ENCODE measurements at regions not wholly inside any gene's neighbourhood (a gene's known extent, or its start where the extent isn't known, plus 50 kb on each side); places are given as distances from the start of the nearest gene placed in this dataset.

GRCh38 chr7:25503306-25503705, 275.0 kb upstream of the NPVF start:
- no peak for DNase-seq (ENCODE audit: low read depth in 2 of 2)

- DNase-seq (ENCODE audit: low read depth in 2 of 2): no peak
Observed at GRCh38 chr7:25512061-25512687, 283.9 kb upstream of the NPVF start.

GRCh38 chr7:25515633-25516275, 287.5 kb upstream of the NPVF start:
- no peak for DNase-seq (ENCODE audit: low read depth in 2 of 2)

GRCh38 chr7:25517906-25518305, 289.6 kb upstream of the NPVF start:
- DNase-seq (ENCODE audit: low read depth in 2 of 2): no peak

GRCh38 chr7:25520017-25520416, 291.7 kb upstream of the NPVF start:
- no peak for DNase-seq (ENCODE audit: low read depth in 2 of 2)

- no peak for DNase-seq (ENCODE audit: low read depth in 2 of 2)
Observed at GRCh38 chr7:25520516-25520915, 292.2 kb upstream of the NPVF start.

GRCh38 chr7:25521236-25521635, 292.9 kb upstream of the NPVF start:
- DNase-seq (ENCODE audit: low read depth in 2 of 2): no peak

GRCh38 chr7:25522727-25523126, 294.4 kb upstream of the NPVF start:
- no peak for DNase-seq (ENCODE audit: low read depth in 2 of 2)

GRCh38 chr7:25527665-25528170, 299.4 kb upstream of the NPVF start:
- no peak for DNase-seq (ENCODE audit: low read depth in 2 of 2)

- DNase-seq (ENCODE audit: low read depth in 2 of 2): no peak
Observed at GRCh38 chr7:25529320-25529719, 301.0 kb upstream of the NPVF start.

GRCh38 chr7:25536851-25537250, 308.6 kb upstream of the NPVF start:
- no peak for DNase-seq (ENCODE audit: low read depth in 2 of 2)

- DNase-seq (ENCODE audit: low read depth in 2 of 2): no peak
Observed at GRCh38 chr7:25537662-25538375, 309.5 kb upstream of the NPVF start.

GRCh38 chr7:25541094-25541821, 313.0 kb upstream of the NPVF start:
- no peak for DNase-seq (ENCODE audit: low read depth in 2 of 2)

GRCh38 chr7:25541877-25542276, 313.6 kb upstream of the NPVF start:
- DNase-seq (ENCODE audit: low read depth in 2 of 2): no peak

- no peak for DNase-seq (ENCODE audit: low read depth in 2 of 2)
Observed at GRCh38 chr7:25543210-25543609, 314.9 kb upstream of the NPVF start.

- DNase-seq (ENCODE audit: low read depth in 2 of 2): no peak
Observed at GRCh38 chr7:25543798-25544197, 315.5 kb upstream of the NPVF start.

- DNase-seq (ENCODE audit: low read depth in 2 of 2): no peak
Observed at GRCh38 chr7:25544254-25544653, 316.0 kb upstream of the NPVF start.

- no peak for DNase-seq (ENCODE audit: low read depth in 2 of 2)
Observed at GRCh38 chr7:25545124-25546008, 317.1 kb upstream of the NPVF start.

- no peak for DNase-seq (ENCODE audit: low read depth in 2 of 2)
Observed at GRCh38 chr7:25546306-25546705, 318.0 kb upstream of the NPVF start.

GRCh38 chr7:25549271-25549921, 321.1 kb upstream of the NPVF start:
- no peak for DNase-seq (ENCODE audit: low read depth in 2 of 2)

GRCh38 chr7:25550149-25550548, 321.9 kb upstream of the NPVF start:
- DNase-seq (ENCODE audit: low read depth in 2 of 2): no peak

All from fibroblast of skin of left quadriceps (primary cell).